ENCODE measurements at regions not wholly inside any gene's neighbourhood (a gene's known extent, or its start where the extent isn't known, plus 50 kb on each side); places are given as distances from the start of the nearest gene placed in this dataset.

DNA sequence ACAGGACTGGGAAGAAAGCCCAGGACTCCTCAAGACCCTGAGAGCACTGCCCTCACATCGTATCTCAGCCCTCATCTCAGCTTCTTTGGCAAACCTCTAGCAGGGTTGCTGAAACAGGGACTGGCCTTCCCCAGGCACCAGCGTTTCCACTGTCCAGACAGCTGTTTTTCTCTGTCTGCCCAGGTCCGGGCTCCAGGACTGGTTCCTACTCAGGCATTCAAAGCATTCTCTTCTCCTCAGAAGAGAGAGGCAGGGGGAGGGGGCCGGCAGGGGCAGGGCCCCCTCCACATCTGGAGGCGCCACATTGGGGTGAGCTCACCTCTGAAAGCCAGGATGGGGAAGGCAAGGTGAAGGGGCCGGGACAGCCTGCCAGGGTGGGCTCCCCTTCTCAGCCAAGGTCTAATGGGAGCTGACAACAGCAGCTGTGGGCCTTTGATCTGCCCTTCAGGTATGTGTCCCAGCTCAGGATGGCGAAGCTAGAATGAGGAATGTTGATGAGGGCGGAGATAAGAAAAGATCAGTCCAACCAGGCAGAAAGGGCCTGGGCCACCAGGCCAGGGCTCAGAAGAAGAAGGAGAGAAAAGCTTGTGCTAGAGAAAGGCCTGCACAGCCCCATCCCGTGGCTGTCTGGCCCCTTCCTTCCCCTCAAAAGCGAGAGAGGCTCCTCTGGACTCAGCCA, 60.4 kb downstream of the PJA1 start:
- Mint-ChIP-seq H3K27ac (no peak overlapping the region), H3K4me1 (ENCODE audit: low read depth) (peaks cover 13% of the 10 kb centered on the region), H3K36me3 (ENCODE audit: low read depth) (no peaks in the 10 kb centered on the region), H3K9me3 (no peaks in the 10 kb centered on the region), H3K27me3 (ENCODE audit: insufficient read depth) (peaks cover 10% of the 10 kb centered on the region), H3K4me3 (no peak overlapping the region)
- DNase-seq, result no peak
- TF ChIP-seq, protein P1, sequence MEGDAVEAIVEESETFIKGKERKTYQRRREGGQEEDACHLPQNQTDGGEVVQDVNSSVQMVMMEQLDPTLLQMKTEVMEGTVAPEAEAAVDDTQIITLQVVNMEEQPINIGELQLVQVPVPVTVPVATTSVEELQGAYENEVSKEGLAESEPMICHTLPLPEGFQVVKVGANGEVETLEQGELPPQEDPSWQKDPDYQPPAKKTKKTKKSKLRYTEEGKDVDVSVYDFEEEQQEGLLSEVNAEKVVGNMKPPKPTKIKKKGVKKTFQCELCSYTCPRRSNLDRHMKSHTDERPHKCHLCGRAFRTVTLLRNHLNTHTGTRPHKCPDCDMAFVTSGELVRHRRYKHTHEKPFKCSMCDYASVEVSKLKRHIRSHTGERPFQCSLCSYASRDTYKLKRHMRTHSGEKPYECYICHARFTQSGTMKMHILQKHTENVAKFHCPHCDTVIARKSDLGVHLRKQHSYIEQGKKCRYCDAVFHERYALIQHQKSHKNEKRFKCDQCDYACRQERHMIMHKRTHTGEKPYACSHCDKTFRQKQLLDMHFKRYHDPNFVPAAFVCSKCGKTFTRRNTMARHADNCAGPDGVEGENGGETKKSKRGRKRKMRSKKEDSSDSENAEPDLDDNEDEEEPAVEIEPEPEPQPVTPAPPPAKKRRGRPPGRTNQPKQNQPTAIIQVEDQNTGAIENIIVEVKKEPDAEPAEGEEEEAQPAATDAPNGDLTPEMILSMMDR (IDR thresholded peaks at IDR 0.05), result no peak

DNA sequence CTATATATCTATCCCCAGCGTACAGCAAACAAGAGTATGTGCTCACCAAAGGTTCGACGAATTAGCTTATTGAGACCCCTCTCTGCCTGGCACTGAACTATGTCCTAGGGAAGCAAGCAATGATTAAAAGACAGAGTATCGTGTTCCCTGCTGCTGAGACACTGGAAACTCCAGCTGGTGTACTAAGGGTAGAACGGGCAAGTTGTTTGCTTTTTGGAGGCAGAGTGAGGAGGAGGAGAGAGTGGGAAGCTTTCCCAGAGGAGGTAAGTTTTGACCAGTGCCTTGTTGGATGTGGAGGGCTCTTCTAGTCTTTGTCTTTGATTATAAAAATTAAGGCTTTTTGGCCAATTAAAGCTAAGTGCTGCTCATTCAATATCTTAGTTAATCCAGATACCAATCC, 61.7 kb downstream of the PJA1 start:
- Mint-ChIP-seq H3K27ac (no peak overlapping the region), H3K4me1 (ENCODE audit: low read depth) (peaks cover 6% of the 10 kb centered on the region; the same call in 1 of the 2 replicates), H3K9me3 (no peaks in the 10 kb centered on the region), H3K4me3 (no peak overlapping the region), H3K27me3 (ENCODE audit: insufficient read depth) (peaks cover 13% of the 10 kb centered on the region), H3K36me3 (ENCODE audit: low read depth) (no peaks in the 10 kb centered on the region)
- DNase-seq, result no peak
- TF ChIP-seq, protein P1 (IDR thresholded peaks at IDR 0.05), result no peak

DNA sequence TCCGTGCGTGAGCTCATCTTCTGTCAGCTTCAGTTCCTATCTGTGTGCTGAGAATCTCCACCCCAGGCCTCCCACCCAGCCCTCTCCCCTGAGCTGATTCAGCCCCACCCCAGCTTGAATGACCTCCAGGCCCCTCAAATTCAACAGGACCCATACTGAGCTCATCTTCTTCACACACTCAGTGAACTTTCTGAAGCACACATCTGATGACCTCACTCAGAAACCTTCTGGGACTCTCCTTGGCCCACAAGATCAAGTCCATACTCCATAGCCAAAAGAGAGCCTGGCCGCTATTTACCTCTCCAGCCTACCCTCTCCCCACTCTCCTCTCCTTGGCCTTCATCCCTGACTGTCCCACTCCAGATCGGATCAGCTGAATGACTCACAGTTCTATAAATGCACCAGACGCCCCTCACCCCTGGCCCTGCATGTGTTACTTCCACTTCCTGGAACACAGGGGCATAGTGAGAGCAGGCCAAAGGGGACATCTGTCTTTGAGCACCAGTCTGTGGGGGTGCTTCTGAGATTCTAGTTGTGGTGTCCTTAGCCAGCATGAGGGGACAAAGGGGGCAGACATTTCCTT, 62.5 kb downstream of the PJA1 start:
- Mint-ChIP-seq H3K4me1 (ENCODE audit: low read depth) (peaks cover 6% of the 10 kb centered on the region; the same call in 1 of the 2 replicates), H3K36me3 (ENCODE audit: low read depth) (no peaks in the 10 kb centered on the region), H3K27me3 (ENCODE audit: insufficient read depth) (peaks cover 12% of the 10 kb centered on the region), H3K4me3 (no peak overlapping the region), H3K27ac (no peak overlapping the region), H3K9me3 (no peaks in the 10 kb centered on the region)
- DNase-seq, result no peak
- TF ChIP-seq, protein P1 (IDR thresholded peaks at IDR 0.05), result no peak

DNA sequence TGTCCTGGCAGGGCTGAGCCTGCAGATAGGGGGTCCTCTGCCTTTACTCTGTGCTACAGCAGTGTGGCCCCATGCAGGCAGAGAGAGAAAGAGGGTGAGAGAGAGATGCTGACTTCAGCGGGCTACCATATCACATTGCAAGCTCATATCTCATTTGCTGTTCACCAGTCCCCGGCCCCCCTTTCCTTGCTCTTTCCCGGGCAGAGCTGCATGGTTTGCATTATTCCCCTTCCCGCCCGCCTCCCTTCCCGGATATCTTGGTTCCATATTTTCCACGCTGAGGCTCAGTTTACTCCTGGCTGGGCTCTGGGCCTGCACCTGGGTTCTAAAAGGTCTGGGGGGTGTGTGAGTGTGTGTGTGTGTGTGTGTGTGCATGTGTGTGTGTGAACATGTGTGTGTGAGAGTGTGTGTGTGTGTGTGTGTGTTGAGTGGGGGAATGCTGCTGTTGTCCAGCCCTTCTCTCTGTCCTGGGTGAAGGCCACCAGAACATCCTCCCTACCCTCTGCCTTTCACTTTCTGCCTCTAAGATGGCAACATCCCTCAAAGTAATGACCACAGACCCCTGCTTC, 63.5 kb downstream of the PJA1 start:
- H3K27ac Mint-ChIP-seq, result no peak overlapping the region
- H3K27me3 Mint-ChIP-seq (ENCODE audit: insufficient read depth), result peaks cover 9% of the 10 kb centered on the region
- DNase-seq, result no peak
- H3K36me3 Mint-ChIP-seq (ENCODE audit: low read depth), result no peaks in the 10 kb centered on the region
- TF ChIP-seq, protein P1 (IDR thresholded peaks at IDR 0.05), result no peak
- no peaks in the 10 kb centered on the region for H3K9me3 Mint-ChIP-seq
- no peak overlapping the region for H3K4me3 Mint-ChIP-seq
- H3K4me1 Mint-ChIP-seq (ENCODE audit: low read depth), result peaks cover 6% of the 10 kb centered on the region; the same call in 1 of the 2 replicates

DNA sequence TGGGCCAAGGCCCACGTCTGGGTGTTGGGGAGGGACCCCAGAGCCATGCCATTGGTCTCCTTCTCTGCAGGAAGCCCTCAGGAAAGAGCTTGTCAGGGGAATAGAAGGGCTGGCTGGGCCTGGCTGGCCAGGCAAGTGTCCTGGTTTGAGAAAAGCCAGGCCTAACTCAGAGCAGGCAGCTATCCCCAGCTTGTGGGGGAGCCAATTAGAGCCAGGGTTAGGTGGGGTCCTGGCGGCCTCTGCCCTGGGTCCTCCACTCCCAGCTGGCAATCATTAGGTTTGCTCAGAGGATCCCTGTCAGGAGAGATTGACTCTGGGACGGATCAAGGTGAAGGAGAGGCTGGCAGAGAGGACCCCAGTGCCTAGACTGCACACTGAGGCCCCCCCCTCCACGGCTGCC, 64.8 kb downstream of the PJA1 start:
- H3K36me3 Mint-ChIP-seq (ENCODE audit: low read depth), result no peaks in the 10 kb centered on the region
- TF ChIP-seq, protein P1 (IDR thresholded peaks at IDR 0.05), result no peak
- H3K4me3 Mint-ChIP-seq, result no peak overlapping the region
- H3K27me3 Mint-ChIP-seq (ENCODE audit: insufficient read depth), result peaks cover 5% of the 10 kb centered on the region
- peaks cover 6% of the 10 kb centered on the region; the same call in 1 of the 2 replicates for H3K4me1 Mint-ChIP-seq (ENCODE audit: low read depth)
- H3K9me3 Mint-ChIP-seq, result no peaks in the 10 kb centered on the region
- no peak for DNase-seq
- no peak overlapping the region for H3K27ac Mint-ChIP-seq

Measured in HFFc6 (cell line).